SKM-1 treated with dmso at 0.1 percent for 144 hours (cell line): ENCODE measurements at regions not wholly inside any gene's neighbourhood (a gene's known extent, or its start where the extent isn't known, plus 50 kb on each side); places are given as distances from the start of the nearest gene placed in this dataset.
"Not testable (repeated sequence)": the region's sequence is repeated elsewhere in the genome, so short reads cannot be mapped to it uniquely, and the experiment has no call there.

Source experiments
- DNase-seq: peaks from one replicate; lab custom pipeline; 2025; ENCODE audit not compliant: unreplicated experiment; lab: John Stamatoyannopoulos, UW

DNA sequence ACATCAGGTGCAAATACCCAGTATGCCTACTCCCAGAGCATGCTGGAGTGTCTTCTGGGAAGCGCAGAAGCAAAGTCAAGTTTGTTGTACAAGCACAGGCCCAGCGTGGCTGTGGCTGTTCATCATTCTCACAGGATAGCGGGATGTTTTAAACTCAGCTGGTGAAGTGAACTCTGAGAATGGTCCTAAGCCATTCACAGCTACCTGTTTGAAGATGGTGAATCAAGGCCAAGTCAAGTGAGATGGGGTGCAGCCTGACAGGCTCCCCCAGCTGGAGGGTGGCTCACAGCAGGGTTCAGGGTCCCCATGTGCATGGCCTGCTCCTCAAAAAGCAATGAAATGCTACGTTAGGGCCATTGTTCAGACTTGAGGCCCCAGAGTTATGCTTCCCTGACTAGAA lies 304.7 kb upstream of the FOXQ1 start:
- DNase-seq = no peak

- no peak for DNase-seq
Observed at GRCh38 chr6:1004885-1005630, 306.8 kb upstream of the FOXQ1 start.

- no peak for DNase-seq
Observed at GRCh38 chr6:1003394-1004160, 308.3 kb upstream of the FOXQ1 start.

GRCh38 chr6:1002989-1003388 lies 308.9 kb upstream of the FOXQ1 start:
- DNase-seq = no peak

GRCh38 chr6:1001655-1002349 lies 308.9 kb upstream of the EXOC2 start:
- no peak for DNase-seq

DNA sequence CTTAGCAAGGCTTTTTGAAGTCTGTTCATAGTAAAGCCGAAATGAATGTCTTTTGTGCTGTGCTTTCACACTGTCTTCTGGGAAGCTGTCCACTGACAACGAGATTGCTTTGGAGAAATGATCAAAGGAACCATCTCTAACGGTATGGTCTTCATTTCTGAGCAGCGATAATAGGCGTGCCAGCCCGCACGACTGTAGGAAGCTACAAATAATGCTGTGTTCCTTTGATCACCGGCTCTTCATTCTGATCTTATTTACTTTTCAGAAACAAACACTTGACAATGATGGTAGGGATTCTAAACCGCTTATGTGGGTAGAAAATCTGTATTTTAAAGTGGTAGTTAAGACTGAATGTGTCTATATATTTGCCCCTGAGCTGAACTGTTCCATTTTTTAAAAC lies 306.6 kb upstream of the EXOC2 start:
- no peak for DNase-seq

GRCh38 chr6:998551-998950 lies 305.6 kb upstream of the EXOC2 start:
- no peak for DNase-seq

- no peak for DNase-seq
Observed at GRCh38 chr6:996271-996852, 303.4 kb upstream of the EXOC2 start.

GRCh38 chr6:991192-991591 lies 298.3 kb upstream of the EXOC2 start:
- no peak for DNase-seq

DNA sequence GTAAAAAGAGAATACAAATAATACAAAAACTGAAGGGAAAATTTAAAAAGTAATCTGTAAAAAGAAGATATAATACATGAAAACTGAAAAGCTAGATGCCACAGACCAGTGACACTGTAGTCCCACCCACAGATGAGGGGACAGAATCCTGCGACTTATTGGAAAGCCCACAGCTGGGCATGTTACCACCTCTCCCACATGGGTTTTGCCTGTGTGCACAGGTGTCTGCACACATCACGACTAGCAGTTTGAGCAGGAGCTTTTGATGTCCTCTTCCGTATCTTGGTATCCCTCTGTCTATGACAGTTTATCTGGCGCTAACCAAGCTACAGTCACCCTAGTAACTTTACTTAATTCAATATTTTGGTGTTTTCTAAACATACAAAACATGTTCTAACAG lies 291.1 kb upstream of the EXOC2 start:
- no peak for DNase-seq

DNA sequence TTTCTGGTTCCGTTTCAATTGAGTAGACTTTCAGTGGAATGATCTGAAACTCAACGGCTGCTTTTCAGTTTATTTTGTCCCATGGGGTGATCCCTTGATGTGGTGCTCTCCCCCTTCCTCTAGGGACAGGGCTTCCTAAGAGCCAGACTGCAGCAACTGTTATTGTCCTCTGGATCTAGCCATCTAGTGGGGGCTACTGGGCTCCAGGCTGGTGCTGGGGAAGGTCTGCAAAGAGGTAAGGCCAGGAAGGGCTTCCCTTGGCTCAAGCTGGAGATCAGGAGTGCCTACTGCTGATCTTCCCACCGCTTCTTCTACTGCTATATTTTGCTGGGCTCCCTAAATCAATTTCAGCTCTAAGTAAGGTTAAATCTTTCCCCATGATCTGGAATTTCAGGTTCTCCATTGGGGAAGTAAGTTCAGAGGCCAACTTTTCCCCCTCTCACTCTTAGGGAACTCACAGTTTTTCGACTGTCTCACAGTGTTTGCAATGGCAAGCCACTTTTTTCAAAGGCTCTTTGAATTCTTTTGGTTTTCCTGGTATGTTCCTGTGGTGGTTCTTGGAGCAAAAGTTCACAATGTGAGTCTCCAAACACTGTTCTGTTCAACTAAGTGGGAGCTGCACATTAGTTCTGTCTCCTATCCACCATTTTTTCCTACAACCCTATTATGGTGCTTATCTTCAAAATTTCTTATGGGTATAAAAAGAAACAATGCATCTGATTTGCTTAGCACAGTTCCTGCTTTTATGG lies 286.2 kb upstream of the EXOC2 start:
- no peak for DNase-seq

- DNase-seq = not testable (repeated sequence)
Observed at GRCh38 chr6:977226-977625, 284.3 kb upstream of the EXOC2 start.

DNA sequence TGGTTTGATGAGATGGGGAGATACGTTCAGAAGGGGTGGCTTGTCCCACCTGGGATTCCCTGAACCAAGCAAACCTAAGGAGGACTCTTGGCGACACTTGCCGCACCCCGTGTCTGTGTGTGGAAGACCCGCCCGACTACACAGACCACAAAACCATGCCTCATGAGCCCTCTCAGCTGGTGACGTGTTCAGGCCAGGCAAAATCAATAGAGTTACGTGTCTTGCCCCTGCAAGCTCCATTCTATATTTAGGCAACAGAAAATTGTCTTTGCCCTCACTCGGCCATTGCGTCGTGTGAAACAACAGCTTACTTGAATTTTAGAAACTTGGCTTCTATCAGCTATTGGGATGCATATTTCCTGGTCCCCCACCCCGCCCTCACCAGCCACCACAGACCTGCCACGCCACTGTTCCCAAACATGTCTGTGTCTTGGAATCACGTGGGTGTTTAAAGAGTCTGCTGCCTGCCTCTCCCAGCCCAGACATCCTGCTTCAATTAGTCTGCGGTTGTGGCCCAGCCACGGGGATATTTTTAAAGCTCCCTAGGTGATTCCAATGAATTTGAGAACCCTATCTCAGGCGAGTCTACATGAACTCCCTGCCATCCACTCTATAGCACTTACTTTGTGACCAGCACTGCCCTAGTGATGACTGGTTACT lies 279.2 kb upstream of the EXOC2 start:
- no peak for DNase-seq

GRCh38 chr6:968791-969190 lies 275.9 kb upstream of the EXOC2 start:
- DNase-seq = no peak

- no peak for DNase-seq
Observed at GRCh38 chr6:967701-968100, 274.8 kb upstream of the EXOC2 start.

DNA sequence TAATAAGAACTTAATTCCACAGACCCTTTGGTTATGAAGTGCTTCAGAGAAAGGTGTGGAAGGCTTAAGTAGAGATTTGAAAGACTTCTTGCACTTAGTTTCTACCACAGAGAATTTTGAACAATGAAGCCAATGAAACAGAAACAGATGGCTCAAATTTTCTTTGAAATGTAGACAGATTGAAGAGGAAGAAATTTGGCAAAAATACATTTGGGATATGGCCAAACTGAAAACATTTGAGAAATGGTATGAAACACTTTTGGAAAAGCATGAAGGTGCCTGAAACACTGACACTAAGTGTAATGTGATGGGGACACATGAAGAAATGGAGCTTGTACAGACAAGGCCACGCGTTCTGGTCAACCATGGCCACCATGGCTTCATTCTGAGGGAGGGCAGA lies 272.4 kb upstream of the EXOC2 start:
- no peak for DNase-seq

- no peak for DNase-seq
Observed at GRCh38 chr6:963456-963855, 270.5 kb upstream of the EXOC2 start.

GRCh38 chr6:961407-961960 lies 268.5 kb upstream of the EXOC2 start:
- DNase-seq = no peak

GRCh38 chr6:960356-960755 lies 267.4 kb upstream of the EXOC2 start:
- no peak for DNase-seq

- no peak for DNase-seq
Observed at GRCh38 chr6:958488-958887, 265.5 kb upstream of the EXOC2 start.
